ENCODE measurements at regions not wholly inside any gene's neighbourhood (a gene's known extent, or its start where the extent isn't known, plus 50 kb on each side); places are given as distances from the start of the nearest gene placed in this dataset.
A peak's percentile ranks its signal among the peaks of the same experiment; 100 is the strongest.

GRCh38 chr6:6889601-6890000 lies 218.2 kb upstream of the RREB1 start:
- H3K4me3 ChIP-seq (replicated peaks in 1 of 2; ENCODE audit: low read depth in 2 of 2, low read length in 2 of 2) = no peak overlapping the region
- TF ChIP-seq, protein P1, sequence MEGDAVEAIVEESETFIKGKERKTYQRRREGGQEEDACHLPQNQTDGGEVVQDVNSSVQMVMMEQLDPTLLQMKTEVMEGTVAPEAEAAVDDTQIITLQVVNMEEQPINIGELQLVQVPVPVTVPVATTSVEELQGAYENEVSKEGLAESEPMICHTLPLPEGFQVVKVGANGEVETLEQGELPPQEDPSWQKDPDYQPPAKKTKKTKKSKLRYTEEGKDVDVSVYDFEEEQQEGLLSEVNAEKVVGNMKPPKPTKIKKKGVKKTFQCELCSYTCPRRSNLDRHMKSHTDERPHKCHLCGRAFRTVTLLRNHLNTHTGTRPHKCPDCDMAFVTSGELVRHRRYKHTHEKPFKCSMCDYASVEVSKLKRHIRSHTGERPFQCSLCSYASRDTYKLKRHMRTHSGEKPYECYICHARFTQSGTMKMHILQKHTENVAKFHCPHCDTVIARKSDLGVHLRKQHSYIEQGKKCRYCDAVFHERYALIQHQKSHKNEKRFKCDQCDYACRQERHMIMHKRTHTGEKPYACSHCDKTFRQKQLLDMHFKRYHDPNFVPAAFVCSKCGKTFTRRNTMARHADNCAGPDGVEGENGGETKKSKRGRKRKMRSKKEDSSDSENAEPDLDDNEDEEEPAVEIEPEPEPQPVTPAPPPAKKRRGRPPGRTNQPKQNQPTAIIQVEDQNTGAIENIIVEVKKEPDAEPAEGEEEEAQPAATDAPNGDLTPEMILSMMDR (IDR thresholded peaks at IDR 0.05; ENCODE audit: low read depth, low read length) = no peak
- no peak for DNase-seq (ENCODE audit: low read depth in 2 of 2)

GRCh38 chr6:6890400-6890858 lies 217.3 kb upstream of the RREB1 start:
- peak; percentile 9 to 52 for DNase-seq (ENCODE audit: low read depth in 2 of 2)
- TF ChIP-seq, protein P1 (IDR thresholded peaks at IDR 0.05; ENCODE audit: low read depth, low read length) = no peak
- H3K4me3 ChIP-seq (replicated peaks in 1 of 2; ENCODE audit: low read depth in 2 of 2, low read length in 2 of 2) = no peak overlapping the region

GRCh38 chr6:6891125-6891721 lies 216.5 kb upstream of the RREB1 start:
- TF ChIP-seq, protein P1 (IDR thresholded peaks at IDR 0.05; ENCODE audit: low read depth, low read length) = no peak
- no peak for DNase-seq (ENCODE audit: low read depth in 2 of 2)
- no peak overlapping the region for H3K4me3 ChIP-seq (replicated peaks in 1 of 2; ENCODE audit: low read depth in 2 of 2, low read length in 2 of 2)

DNA sequence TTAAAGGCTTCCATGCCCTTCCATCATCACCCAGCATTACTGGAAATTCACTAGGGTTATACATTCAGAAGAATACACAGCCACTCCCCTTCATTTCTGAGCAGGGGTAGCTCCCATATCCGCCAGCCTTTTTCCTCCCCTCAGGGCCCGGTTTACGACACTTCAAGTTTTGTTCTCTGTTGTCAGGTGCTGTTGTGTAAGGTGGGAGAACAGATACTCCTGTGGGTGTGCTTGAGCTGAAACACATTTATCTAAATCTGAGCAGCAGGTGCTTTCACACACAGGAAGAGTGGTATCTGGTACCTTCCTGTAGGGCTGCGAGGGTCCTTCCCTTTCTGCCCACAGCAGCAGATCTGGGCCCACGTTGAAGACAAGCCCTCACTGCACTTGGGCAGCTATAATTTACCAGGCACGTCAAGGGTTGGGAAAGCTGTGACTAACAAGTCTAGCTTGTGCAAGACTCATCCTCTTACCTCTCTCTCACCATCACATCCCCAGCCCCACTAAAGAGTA lies 215.8 kb upstream of the RREB1 start:
- peak in 1 of 2 donors; percentile 10 for DNase-seq (ENCODE audit: low read depth in 2 of 2)
- no peak overlapping the region for H3K4me3 ChIP-seq (replicated peaks in 1 of 2; ENCODE audit: low read depth in 2 of 2, low read length in 2 of 2)
- TF ChIP-seq, protein P1 (IDR thresholded peaks at IDR 0.05; ENCODE audit: low read depth, low read length) = no peak

GRCh38 chr6:6892744-6893583 lies 214.8 kb upstream of the RREB1 start:
- no peak overlapping the region for H3K4me3 ChIP-seq (replicated peaks in 1 of 2; ENCODE audit: low read depth in 2 of 2, low read length in 2 of 2)
- TF ChIP-seq, protein P1 (IDR thresholded peaks at IDR 0.05; ENCODE audit: low read depth, low read length) = no peak
- DNase-seq (ENCODE audit: low read depth in 2 of 2) = no peak

DNA sequence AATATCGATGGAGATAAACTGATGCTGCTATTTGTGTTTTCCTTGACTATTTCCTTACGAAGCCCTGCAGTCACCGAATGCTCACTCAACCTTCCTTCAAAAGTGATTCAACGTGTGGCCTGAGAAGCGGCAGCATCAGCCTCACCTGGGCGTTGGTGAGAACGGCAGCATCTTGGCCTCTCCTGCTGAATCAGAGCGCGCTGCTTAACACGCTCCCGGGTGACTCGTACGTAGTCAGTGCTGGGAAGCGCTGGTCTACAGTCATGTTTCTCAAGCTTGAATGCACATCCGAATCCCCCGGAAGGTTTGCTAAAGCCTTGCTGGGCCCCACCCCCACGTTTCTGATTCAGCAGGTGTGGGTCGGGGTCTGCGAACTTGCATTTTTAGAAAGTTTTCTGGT lies 214.1 kb upstream of the RREB1 start:
- no peak overlapping the region for H3K4me3 ChIP-seq (replicated peaks in 1 of 2; ENCODE audit: low read depth in 2 of 2, low read length in 2 of 2)
- no peak for DNase-seq (ENCODE audit: low read depth in 2 of 2)
- TF ChIP-seq, protein P1 (IDR thresholded peaks at IDR 0.05; ENCODE audit: low read depth, low read length) = no peak
